CD4-positive, alpha-beta T cell treated with Interleukin-15 for 4 hours (primary cell): ENCODE measurements at regions not wholly inside any gene's neighbourhood (a gene's known extent, or its start where the extent isn't known, plus 50 kb on each side); places are given as distances from the start of the nearest gene placed in this dataset.

Experiments used
- DNase-seq: peaks from one replicate; pipeline ENCODE4 v3.0.0-alpha.2; 2020; ENCODE audit warnings: low spot score

- DNase-seq, result no peak
Measured at GRCh38 chr10:107813451-107814162, 649.1 kb upstream of the SORCS1 start.

GRCh38 chr10:107809889-107810288, 645.4 kb upstream of the SORCS1 start:
- no peak for DNase-seq

- DNase-seq, result no peak
Measured at GRCh38 chr10:107807836-107808235, 643.3 kb upstream of the SORCS1 start.

- no peak for DNase-seq
Measured at GRCh38 chr10:107806026-107806425, 641.5 kb upstream of the SORCS1 start.

- no peak for DNase-seq
Measured at GRCh38 chr10:107803546-107803945, 639.0 kb upstream of the SORCS1 start.

GRCh38 chr10:107800061-107800460, 635.6 kb upstream of the SORCS1 start:
- no peak for DNase-seq

- no peak for DNase-seq
Measured at GRCh38 chr10:107790271-107790670, 625.8 kb upstream of the SORCS1 start.

GRCh38 chr10:107771066-107771465, 606.6 kb upstream of the SORCS1 start:
- DNase-seq, result no peak

GRCh38 chr10:107767185-107767584, 602.7 kb upstream of the SORCS1 start:
- DNase-seq, result no peak

GRCh38 chr10:107754814-107755213, 590.3 kb upstream of the SORCS1 start:
- no peak for DNase-seq

- no peak for DNase-seq
Measured at GRCh38 chr10:107749235-107749634, 584.7 kb upstream of the SORCS1 start.

- no peak for DNase-seq
Measured at GRCh38 chr10:107747851-107748250, 583.3 kb upstream of the SORCS1 start.

- DNase-seq, result no peak
Measured at GRCh38 chr10:107741971-107742370, 577.5 kb upstream of the SORCS1 start.

GRCh38 chr10:107740962-107741690, 576.6 kb upstream of the SORCS1 start:
- DNase-seq, result no peak

GRCh38 chr10:107739951-107740350, 575.4 kb upstream of the SORCS1 start:
- DNase-seq, result no peak

GRCh38 chr10:107733328-107734130, 569.0 kb upstream of the SORCS1 start:
- no peak for DNase-seq

GRCh38 chr10:107732045-107732444, 567.5 kb upstream of the SORCS1 start:
- no peak for DNase-seq

- no peak for DNase-seq
Measured at GRCh38 chr10:107728807-107729206, 564.3 kb upstream of the SORCS1 start.

- no peak for DNase-seq
Measured at GRCh38 chr10:107727767-107728317, 563.3 kb upstream of the SORCS1 start.

GRCh38 chr10:107718864-107719263, 554.4 kb upstream of the SORCS1 start:
- DNase-seq, result no peak

- no peak for DNase-seq
Measured at GRCh38 chr10:107717046-107717445, 552.5 kb upstream of the SORCS1 start.

- DNase-seq, result no peak
Measured at GRCh38 chr10:107715565-107715964, 551.1 kb upstream of the SORCS1 start.

- DNase-seq, result no peak
Measured at GRCh38 chr10:107708981-107709380, 544.5 kb upstream of the SORCS1 start.
